Myocyte (in vitro differentiated cells): ENCODE measurements at regions not wholly inside any gene's neighbourhood (a gene's known extent, or its start where the extent isn't known, plus 50 kb on each side); places are given as distances from the start of the nearest gene placed in this dataset.

Experiments used
- DNase-seq: peaks from one replicate; pipeline ENCODE4 v3.0.0-alpha.2; 2012; ENCODE audit warnings: low read depth

DNA sequence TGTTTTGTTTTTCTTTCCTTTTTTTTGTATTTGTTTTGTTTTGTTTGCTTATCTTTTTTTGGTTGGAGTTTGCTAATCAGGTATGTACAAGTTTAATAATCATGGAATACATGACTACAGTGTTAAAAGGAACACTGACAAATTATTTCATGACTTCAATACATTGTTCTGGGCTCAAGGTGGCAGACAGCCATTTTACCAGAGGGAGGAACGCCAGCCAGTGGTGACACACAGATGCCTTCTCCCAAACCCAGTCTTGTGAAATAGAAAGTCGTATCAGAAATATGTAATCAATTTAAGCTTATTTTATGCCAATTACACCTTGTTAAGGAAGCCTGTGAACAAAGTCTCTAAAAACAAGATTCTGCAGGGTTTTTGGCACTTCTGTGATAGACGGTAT lies 264.0 kb upstream of the EPHA4 start:
- DNase-seq, result peak; percentile 8

DNA sequence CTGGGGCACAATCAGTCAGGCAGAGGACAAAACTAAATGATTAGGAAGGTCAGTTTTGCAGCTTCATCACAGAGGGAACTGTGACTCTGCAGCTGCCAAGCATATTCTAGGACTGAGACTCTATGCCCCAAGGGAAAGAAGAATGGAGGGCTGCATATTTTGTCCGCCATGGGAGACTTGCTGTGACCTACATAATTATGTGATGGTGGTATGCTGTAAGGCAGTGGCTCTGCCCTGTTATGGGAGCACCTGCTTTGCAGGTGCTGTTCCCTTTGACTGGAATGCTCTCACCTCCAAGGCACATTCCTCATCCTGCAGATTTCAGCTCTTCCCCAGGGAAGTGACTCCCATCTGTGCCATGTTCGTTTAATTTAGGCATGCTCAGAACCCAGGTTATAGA lies 261.9 kb upstream of the EPHA4 start:
- no peak for DNase-seq

DNA sequence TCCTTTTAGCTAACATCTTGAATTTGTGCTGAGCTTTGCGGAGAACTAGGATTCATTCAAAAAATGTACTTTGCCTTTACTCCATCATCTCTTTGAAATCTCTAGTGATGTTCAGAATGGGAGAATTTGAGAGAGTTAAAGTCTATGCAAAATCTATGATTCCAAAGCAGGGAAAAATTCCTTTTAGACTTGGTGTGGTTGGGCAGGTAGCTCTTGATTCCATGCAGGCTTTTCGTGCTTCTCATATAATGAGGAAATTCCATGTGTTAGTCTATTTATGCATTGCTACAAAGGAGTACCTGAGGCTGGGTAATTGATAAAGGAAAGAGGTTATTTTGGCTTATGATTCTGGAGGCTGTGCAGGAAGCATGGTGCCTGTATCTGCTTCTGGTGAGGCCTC lies 258.9 kb upstream of the EPHA4 start:
- DNase-seq, result no peak

DNA sequence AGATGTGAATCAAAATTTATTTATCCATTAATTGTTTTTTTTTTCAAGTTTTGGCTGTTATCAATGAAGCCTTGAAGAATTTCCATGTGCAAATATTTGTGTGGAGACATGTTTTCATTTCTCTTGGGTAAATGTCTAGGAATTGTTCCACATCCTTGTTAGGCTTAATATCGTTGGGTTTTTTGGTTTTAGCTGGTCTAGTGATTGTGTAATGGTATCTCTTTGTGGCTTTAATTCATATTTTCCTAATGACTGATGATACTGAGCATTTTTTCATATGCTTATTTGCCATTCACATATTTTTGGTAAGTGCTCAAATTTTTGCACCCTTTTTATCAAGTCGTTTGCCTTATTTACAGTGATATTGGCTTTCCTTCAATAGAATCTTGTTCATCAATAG lies 250.3 kb upstream of the EPHA4 start:
- no peak for DNase-seq

DNA sequence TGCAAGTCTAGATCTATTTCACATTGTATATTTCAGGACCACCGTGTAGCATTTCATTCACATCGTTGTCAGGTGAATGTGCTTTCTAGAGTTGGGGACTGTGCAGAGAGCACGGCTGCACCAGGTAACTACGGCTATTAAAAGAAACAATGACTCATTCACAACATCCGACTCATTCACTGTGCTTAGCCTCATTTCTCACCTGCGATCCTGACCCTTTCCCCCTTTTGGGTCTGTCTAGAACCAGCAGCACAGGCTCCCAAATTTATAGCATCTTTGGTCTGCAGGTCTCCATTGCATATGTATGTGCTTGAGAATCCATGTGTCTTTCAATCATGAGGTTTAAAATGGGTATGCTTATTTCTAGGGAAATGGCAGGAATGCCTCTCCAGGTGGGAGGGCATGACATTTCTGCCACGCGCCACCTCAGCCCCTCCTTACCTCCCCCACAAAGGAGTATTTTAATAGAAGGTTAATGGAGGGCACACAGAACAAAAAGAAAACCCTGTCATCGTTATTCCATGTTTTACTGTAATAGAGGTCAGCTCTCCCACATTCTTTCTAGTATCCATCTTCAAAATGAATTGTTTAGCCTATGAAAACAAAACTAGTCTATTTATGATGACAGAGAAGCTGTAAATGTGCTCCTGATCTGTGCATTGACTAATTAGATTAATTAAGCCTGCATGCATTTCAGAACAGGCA lies 246.7 kb upstream of the EPHA4 start:
- DNase-seq, result no peak

DNA sequence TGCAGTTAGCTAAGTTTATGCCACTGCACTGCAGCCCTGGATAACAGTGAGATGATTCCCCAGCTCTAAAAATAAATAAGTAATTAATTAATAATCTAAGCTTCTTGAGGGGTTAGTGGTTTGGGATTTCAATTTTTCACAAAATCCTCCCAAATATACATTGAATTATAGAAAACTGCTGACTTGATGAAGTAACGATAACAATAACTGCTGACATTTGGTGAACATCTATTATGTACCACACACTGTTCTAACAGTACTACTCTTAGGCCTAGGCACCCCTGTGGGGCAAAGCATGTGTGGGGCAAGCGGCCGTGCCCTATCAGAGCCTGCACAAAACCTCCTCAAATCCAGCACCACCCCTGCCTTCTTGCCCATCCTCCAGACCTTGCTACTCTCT lies 245.8 kb upstream of the EPHA4 start:
- DNase-seq, result no peak

DNA sequence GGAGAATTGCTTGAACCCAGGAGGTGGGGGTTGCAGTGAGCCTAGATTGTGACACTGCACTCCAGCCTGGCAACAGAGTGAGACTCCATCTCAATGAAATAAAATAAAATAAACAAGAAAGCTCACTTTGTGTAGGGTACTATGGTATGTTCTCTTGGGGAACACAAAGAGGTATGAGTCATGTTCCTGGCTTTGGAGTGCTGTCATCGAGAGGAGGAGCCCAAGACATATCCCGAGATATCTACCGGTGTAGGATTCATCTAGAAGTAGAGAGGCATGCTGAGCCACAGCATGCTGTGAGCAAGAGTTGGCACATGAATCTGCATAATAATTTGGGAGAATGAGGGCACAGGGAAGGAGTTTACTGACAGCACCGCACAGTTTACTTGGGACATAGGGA lies 244.9 kb upstream of the EPHA4 start:
- peak; percentile 10 for DNase-seq

DNA sequence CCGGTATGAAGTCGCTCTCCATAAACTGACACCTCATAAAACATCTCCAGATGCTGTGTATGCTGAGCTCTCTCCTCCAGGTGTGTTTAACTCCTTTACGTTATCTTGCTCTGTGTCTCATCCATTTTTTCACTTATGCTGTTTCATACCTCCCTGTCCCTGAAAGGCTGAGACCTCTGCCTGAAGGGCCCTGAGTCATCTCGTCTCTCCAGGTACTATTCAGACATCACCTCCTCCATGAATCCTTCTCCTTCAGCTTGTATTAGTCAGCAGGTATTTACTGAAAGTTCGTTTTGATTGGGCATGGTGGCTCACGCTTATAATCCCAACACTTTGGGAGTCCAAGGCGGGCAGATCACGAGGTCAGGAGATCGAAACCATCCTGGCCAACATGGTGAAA lies 244.5 kb upstream of the EPHA4 start:
- DNase-seq, result no peak

DNA sequence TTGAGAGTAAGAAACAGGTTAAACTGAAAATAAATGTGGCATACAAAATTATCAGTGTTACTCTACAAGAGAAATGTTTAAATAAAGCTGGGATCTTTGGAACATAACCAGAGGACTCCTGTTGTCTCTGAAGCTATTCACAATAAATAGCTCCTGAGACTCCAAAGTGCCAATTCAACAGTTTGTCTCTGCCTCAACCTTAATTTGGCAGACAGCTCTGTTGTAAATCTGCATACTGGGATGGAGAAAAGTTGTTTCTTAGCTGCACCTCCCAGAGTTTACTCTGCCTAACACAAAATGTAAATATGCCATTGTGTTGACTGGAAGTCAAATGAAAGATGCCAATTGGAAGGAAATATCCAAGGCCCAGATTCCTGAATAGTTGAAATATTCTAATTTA lies 238.5 kb upstream of the EPHA4 start:
- no peak for DNase-seq

DNA sequence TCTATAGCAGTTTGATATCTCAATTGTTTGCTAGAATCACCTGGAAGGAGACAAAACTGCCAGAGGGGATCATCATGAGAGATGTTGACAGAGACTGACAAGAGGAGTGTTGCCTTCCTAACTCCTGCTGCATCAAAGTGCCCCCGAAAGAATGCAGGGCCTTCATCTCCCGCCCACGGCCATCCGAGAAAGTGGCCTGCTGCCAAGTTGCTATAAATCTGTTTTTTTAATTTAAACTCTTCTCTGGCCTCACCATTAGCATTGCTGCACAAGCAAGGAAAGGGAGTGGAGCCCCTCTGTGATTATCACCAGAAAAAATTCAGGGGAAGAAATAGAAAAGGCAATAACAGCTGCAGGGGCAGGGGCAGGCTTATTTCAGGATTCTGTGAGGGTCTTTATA lies 238.1 kb upstream of the EPHA4 start:
- no peak for DNase-seq

DNA sequence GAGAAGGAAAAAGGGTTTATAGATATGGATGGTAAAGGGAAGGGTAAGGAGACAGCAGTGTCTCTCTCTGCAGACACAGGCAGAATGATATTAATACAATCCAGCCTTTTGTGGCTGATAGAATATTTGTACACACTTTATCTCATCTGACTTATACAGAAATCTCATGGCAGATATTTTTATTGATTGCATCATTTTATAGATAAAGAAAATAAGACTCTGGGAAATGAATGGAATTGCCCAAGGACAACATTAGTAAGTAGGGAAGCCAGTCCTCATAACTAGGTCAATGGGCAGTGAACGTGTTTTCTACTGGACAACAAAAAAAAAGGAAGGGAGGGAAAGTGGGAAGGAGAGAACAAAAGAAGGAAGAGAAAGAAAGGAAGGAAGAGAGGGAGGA lies 236.4 kb upstream of the EPHA4 start:
- no peak for DNase-seq

DNA sequence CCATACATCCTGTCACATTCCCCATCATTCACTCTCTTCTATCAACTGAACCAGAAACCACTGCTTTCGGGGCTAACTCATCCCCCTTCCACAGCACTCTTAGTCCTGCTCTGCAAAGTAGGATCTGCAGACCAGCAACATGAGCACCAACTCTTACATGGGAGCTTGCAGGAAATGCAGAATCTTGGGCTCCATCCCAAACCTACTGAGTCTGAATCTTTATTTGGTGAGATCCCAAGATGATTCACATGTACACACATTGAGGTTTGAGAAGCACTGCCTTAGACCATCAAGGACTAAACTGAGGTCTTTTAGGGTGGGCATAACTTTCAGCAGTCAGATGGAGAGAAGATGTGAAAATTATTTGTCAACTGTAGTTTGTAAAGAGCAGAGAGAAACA lies 235.6 kb upstream of the EPHA4 start:
- no peak for DNase-seq

DNA sequence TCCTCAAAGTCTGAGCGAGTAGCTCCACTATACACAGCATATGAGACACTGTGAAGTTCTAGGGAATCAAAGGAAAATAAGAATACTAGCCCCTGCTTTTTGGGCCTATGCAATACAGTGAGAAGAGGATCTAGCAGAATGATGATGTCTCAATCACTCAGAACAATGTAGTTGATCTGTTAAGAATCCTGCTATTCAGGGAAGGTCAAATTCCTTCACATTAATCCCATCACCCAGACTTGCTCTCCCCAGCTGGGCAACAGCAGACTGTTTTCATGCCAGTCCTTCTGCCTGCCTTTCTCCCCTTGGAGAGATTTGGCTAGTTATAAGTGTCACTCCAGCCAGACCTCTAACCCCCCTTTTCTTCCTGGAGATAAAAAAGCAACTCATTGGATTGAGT lies 230.0 kb upstream of the EPHA4 start:
- DNase-seq, result no peak

DNA sequence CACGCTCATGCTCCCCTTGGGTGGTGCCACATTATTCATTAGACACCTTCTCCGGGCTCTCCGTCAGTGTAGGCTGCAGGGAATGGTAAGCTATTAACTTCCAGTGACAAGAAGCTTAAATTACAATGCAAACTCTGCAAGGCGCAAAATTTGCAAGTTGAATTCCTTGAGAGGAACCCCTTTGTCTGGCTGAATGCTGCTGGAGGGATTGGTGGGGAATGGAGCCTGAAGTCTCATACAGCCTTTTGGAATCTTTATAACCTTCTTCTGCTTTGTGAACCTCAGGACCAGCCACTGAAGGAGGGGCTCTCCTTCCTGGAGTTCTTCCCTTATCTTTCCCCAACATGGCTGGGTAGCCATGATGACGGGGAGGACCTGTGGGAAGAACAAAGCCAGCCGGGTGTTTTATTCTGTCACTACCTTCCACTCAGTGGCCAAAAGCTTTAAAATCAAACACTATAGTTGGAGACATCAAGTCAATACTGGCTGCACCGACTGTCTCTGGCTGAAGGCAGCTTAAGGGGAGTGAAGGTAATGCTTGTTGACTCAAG lies 220.9 kb upstream of the EPHA4 start:
- DNase-seq, result no peak

DNA sequence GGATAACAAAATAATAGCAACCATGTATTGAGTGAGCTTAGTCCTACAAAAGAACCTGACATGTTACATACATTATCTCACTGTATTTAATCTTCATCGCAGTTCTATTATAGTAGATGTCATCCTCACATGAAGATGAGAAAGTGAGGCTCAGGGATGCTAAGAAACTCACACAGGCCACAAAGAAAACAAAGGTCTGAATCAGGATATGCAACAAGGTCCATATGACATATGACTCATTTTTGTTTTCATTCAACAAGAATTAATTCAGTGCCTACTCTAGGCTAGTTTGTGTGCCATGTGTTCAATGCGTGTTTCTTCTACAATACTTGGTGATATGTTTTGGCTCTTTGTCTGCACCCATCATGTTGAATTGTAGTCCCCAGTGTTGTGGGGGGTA lies 219.7 kb upstream of the EPHA4 start:
- no peak for DNase-seq

DNA sequence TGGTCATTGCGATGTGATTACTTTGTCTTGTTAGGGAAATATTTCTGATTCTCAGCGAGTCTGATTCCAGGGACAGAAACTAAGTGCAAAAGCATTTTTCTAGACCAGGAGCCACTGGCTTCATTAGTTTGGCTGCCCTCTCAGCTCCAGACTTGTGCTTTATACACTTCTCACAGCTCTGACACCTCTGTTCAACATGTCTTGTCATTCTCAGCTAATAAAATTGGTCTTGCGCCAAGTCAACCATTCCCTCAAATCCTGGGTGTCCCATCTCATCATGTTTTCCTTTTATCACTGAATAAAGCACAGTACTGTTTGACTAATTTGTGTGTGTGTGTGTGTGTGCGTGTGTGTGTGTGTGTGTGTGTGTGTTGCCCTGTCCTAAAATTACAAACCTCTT lies 215.5 kb upstream of the EPHA4 start:
- peak; percentile 6 for DNase-seq

DNA sequence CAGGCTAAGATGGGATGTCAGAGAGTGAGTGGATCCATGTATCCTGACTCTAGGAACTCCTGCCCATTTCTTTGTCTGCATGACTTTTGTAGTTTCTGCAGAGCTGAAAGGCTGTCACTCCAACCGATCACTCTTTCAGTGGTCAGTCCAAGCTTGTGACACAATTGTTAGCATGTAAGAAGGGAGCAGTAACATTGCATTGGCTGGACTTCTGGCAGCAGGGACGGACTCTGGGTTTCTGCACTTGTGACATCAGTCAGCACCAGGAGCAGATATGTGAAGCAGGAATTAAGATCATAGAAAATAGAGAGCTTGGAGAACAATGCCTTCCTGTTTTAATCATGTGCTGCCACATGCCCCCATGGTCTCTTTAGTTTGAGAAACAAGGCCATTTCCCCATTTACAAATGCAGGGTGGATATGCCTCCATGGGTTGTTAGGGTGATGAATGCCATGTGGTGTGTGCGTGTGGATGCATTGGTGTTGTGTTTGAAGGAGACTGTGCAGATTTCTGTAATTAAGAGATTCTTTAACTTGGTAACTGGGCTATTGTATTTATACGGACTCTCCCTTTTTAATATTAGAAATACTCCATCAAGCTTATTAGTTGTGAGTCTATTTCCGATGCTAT lies 214.3 kb upstream of the EPHA4 start:
- no peak for DNase-seq

DNA sequence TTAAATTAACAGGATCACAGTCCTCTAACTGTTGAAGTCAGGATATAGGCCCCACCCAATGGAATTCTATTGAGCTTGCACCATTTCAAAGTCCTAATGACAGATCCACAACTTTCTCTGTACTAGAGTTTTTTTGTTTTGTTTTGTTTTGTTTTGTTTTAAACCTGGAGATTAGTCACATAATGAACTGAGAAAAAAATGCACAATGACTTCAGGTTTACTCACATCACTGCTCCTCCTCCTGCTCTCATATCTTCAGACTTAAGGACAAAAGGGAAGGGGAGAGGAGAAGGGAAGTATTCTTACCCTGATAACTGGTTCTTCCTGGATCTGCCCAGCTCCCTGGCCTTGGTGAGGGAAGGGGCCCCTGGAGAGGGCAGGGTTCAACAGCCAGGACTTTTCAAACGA lies 208.2 kb upstream of the EPHA4 start:
- no peak for DNase-seq

DNA sequence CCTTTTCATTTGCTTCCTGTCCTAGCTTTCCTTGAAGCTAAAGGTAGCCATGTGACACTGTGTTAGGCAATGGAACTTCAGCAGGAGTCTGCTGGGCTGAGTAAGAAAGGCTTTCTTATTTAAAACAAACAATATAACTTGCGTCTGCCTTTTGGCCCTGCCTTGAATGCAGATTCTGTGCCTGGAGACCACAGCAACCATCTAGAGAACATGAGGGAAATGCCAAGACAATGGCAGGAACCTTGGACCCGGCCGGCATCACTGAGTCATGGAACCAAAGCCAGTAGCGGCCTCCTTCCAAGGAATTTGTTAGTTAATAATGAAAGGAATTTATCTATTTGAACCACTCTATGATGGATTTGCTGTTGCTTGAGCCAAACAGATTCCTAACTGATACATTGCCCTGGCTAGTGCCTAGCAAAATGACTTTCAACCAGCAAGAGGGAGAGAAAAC lies 207.5 kb upstream of the EPHA4 start:
- no peak for DNase-seq

DNA sequence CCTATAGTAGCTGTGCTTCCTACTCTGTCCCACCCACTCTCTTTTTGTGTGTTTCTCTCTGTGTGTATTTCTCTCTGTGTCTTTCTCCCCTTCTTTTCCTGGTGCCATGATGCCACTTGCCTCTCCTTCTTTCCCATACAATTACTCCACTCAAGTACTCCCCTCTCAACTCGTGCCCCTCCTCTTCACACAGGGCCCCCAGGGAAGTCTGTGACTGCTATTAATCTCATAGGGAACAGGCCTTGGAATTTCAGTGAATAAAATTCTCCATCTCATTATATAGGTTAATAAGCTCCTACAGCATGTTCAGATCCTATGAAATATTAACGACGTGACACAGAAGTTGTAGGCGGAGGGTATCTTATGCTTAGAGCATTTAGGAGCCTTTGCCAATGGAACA lies 205.9 kb upstream of the EPHA4 start:
- no peak for DNase-seq

DNA sequence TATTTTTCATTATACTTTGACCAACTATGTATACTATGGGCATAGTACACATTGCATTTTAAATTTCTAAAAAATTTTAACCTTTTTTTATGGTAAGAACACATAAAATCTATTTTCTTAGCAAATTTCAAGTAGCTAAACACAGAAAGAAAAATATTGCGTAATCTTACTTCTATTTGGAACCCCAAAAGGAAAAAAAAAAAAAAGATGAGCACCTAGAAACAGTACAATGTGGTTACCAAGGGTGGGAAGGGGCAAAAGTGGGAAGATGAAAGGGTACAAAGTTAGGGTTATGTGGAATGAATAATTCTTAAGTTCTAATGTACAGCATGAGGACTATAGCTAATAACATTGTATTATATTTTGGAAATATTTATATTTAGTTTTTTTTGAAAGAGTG lies 205.0 kb upstream of the EPHA4 start:
- no peak for DNase-seq

DNA sequence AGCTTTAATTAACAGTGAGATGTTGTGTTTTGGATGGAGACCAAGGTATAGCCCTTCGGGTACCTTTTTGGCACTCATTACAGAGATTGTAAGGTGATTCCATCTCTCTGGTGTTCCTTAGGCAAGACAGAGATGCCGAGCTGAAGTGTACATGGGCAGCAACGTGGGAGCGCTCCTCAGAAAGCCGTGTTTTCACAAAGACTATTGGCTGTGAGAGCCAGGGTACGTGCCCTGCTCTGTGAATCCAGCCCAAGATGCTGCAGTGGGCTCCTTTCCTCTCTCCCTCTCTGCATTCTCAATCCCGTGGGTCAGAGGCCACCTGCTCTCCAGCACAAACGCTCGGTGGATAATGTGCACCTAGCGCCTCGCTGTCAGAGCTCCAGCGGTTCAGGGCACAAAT lies 203.0 kb upstream of the EPHA4 start:
- no peak for DNase-seq

DNA sequence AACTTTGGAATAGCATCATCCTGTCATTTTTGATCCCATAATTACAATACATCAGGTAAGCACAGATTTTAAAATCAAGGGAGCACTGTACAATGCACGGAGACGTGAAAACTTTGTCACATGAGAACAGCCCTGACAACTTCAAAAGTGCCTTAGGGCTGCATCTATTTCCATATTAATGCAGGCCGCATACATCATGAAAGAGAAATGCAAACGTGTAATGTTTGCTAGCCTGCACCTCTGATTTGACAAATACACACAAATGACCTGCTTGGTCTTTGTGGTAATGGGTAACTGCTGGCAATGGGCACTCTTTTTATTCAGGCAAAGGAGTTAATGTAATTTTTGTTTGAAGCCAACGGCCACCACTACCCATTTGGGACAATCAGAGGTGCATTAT lies 202.0 kb upstream of the EPHA4 start:
- DNase-seq, result no peak
